PC-9 (cell line): ENCODE measurements at regions not wholly inside any gene's neighbourhood (a gene's known extent, or its start where the extent isn't known, plus 50 kb on each side); places are given as distances from the start of the nearest gene placed in this dataset.

Experiments
- BruUV-seq: library from RNA; stranded (reverse); fragments of 400-500 nt; replicated peaks from 2 replicates; lab custom pipeline; 2021; lab: Mats Ljungman, UMichigan
- CTCF ChIA-PET: fragments of 300-600 bp; sonication (Branson Sonifier 250); formaldehyde crosslinking; loops from one replicate; lab custom pipeline; 2022; ENCODE audit warnings: antibody characterized with exemption; lab: Charles Lee
- POLR2A ChIA-PET: fragments of 300-600 bp; sonication (Branson Sonifier 250); formaldehyde crosslinking; loops from one replicate; lab custom pipeline; 2022; ENCODE audit warnings: antibody characterized with exemption; ENCODE audit not compliant: unreplicated experiment; lab: Charles Lee
- DNase-seq, 2 experiments: peaks; one replicate each; pipeline versions ENCODE4 v3.0.0 to v3.0.0-alpha.2; 2015 to 2022; ENCODE audit warnings: mixed read lengths in 1 of 2
- H2AFZ ChIP-seq: fragments of 200-600 bp; sonication (generic); 2 replicates; pipeline ENCODE4 v1.8.1; 2017; ENCODE audit warnings: antibody characterized with exemption
- H3F3A ChIP-seq: fragments of 200-600 bp; sonication (generic); 2 replicates; pipeline ENCODE4 v1.8.1; 2017; ENCODE audit warnings: antibody characterized with exemption, mild to moderate bottlenecking, low read depth; ENCODE audit not compliant: insufficient read depth
- H3K27ac ChIP-seq: fragments of 200-600 bp; sonication (generic); 2 replicates; pipeline ENCODE4 v1.6.1; 2016; ENCODE audit warnings: mixed run types
- H3K27me3 ChIP-seq: fragments of 200-600 bp; sonication (generic); 2 replicates; pipeline ENCODE4 v1.6.1; 2016; ENCODE audit warnings: low read depth, mixed run types; ENCODE audit not compliant: insufficient read depth
- H3K36me3 ChIP-seq: fragments of 200-600 bp; sonication (generic); 2 replicates; pipeline ENCODE4 v1.6.1; 2016; ENCODE audit warnings: low read depth, mixed run types
- H3K4me1 ChIP-seq: fragments of 200-600 bp; sonication (generic); replicated peaks from 2 replicates; pipeline ENCODE4 v1.6.1; 2016; ENCODE audit warnings: mixed run types; ENCODE audit not compliant: insufficient read depth
- H3K4me2 ChIP-seq: fragments of 200-600 bp; sonication (generic); 2 replicates; pipeline ENCODE4 v1.6.1; 2017; ENCODE audit warnings: mixed run types
- H3K4me3 ChIP-seq: fragments of 200-600 bp; sonication (generic); 2 replicates; pipeline ENCODE4 v1.6.1; 2016; ENCODE audit warnings: mixed run types
- H3K79me2 ChIP-seq: fragments of 200-600 bp; sonication (generic); 2 replicates; pipeline ENCODE4 v1.6.1; 2017; ENCODE audit warnings: low read depth, mixed run types
- H3K9me2 ChIP-seq: fragments of 200-600 bp; sonication (generic); 2 replicates; pipeline ENCODE4 v1.8.1; 2017; ENCODE audit warnings: mild to moderate bottlenecking; ENCODE audit not compliant: insufficient read depth
- H3K9me3 ChIP-seq: fragments of 200-600 bp; sonication (generic); 2 replicates; pipeline ENCODE4 v1.8.1; 2016; ENCODE audit warnings: low read depth; ENCODE audit not compliant: insufficient read depth
- H4K20me1 ChIP-seq: fragments of 200-600 bp; sonication (generic); 2 replicates; pipeline ENCODE4 v1.8.1; 2017; ENCODE audit not compliant: insufficient read depth
- CTCF ChIP-seq: fragments of 200-600 bp; sonication (generic); conservative IDR thresholded peaks from 2 replicates; pipeline ENCODE4 v1.6.1; 2017; ENCODE audit warnings: mixed run types, antibody characterized with exemption, mild to moderate bottlenecking, moderate library complexity
- EZH2 ChIP-seq: fragments of 200-600 bp; sonication (generic); IDR thresholded peaks from 2 replicates; pipeline ENCODE4 v1.8.0; 2017; ENCODE audit warnings: antibody characterized with exemption, low read depth
- intact Hi-C: fragments of 100-400 bp; cut with micrococcal nuclease; formaldehyde crosslinking; loops from one replicate; pipeline ENCODE4 v1.10.0; 2022; ENCODE audit not compliant: unreplicated experiment

- no peaks in the 10 kb centered on the region for H3K27me3 ChIP-seq
- H3K79me2 ChIP-seq, result no peaks in the 10 kb centered on the region
- no peak for TF ChIP-seq EZH2
- TF ChIP-seq CTCF, result no peak
- no peaks in the 10 kb centered on the region for H3K36me3 ChIP-seq
- POLR2A ChIA-PET, result no interaction called here
- no peak overlapping the region for H3K4me2 ChIP-seq
- H3K4me3 ChIP-seq, result no peak overlapping the region
- intact Hi-C loops, result no loop called here
- H4K20me1 ChIP-seq, result no peaks in the 10 kb centered on the region
- no peak overlapping the region for H2AFZ ChIP-seq
- 0 out of 2 replicates have a peak, but pooled peaks cover 3% of the 10 kb centered on the region for H3K9me2 ChIP-seq
- H3F3A ChIP-seq, result no peaks in the 10 kb centered on the region
- no peak overlapping the region for H3K27ac ChIP-seq
- no peak for DNase-seq
- CTCF ChIA-PET, result no interaction called here
- no TSS peak for BruUV-seq
- H3K4me1 ChIP-seq, result no peaks in the 10 kb centered on the region
- no peaks in the 10 kb centered on the region for H3K9me3 ChIP-seq
These were observed 179.8 kb downstream of the ENC1 start for GRCh38 chr5:74460694-74461093.

GRCh38 chr5:74459984-74460383, 180.5 kb downstream of the ENC1 start:
- Histone ChIP-seq H3K79me2 (no peaks in the 10 kb centered on the region), H3K4me1 (no peaks in the 10 kb centered on the region), H2AFZ (no peak overlapping the region), H3K9me2 (0 out of 2 replicates have a peak, but pooled peaks cover 3% of the 10 kb centered on the region), H3F3A (no peaks in the 10 kb centered on the region), H3K9me3 (no peaks in the 10 kb centered on the region), H3K27ac (no peak overlapping the region), H3K4me2 (no peak overlapping the region), H3K27me3 (no peaks in the 10 kb centered on the region), H4K20me1 (no peaks in the 10 kb centered on the region), H3K4me3 (no peak overlapping the region), H3K36me3 (no peaks in the 10 kb centered on the region)
- TF ChIP-seq EZH2 (no peak), CTCF (no peak)
- no peak for DNase-seq
- intact Hi-C loops, result no loop called here
- ChIA-PET CTCF (no interaction called here), POLR2A (no interaction called here)
- BruUV-seq, result no TSS peak

GRCh38 chr5:74457876-74458275, 182.7 kb downstream of the ENC1 start:
- BruUV-seq, result no TSS peak
- H3K27me3 ChIP-seq, result no peaks in the 10 kb centered on the region
- no peaks in the 10 kb centered on the region for H3K79me2 ChIP-seq
- H2AFZ ChIP-seq, result no peak overlapping the region
- no peak for TF ChIP-seq CTCF
- no peak for TF ChIP-seq EZH2
- 0 out of 2 replicates have a peak, but pooled peaks cover 3% of the 10 kb centered on the region for H3K9me2 ChIP-seq
- H3K4me2 ChIP-seq, result no peak overlapping the region
- H4K20me1 ChIP-seq, result no peaks in the 10 kb centered on the region
- H3K36me3 ChIP-seq, result no peaks in the 10 kb centered on the region
- H3K4me1 ChIP-seq, result no peaks in the 10 kb centered on the region
- intact Hi-C loops, result no loop called here
- H3K4me3 ChIP-seq, result no peak overlapping the region
- POLR2A ChIA-PET, result no interaction called here
- H3F3A ChIP-seq, result no peaks in the 10 kb centered on the region
- H3K27ac ChIP-seq, result no peak overlapping the region
- H3K9me3 ChIP-seq, result no peaks in the 10 kb centered on the region
- no peak for DNase-seq
- CTCF ChIA-PET, result no interaction called here
